Upper lobe of left lung (tissue), 4 donors: ENCODE measurements at regions not wholly inside any gene's neighbourhood (a gene's known extent, or its start where the extent isn't known, plus 50 kb on each side); places are given as distances from the start of the nearest gene placed in this dataset.

Experiments
- POLR2A ChIP-seq, 4 donors: fragments of 450-650 bp; IDR thresholded peaks; one replicate each; pipeline ENCODE4 v1.5.1; 2016 to 2017; ENCODE audit warnings: antibody characterized with exemption in 4 of 4, mild to moderate bottlenecking in 2 of 4
- POLR2AphosphoS5 ChIP-seq, 2 donors: sonication (generic); formaldehyde crosslinking; IDR thresholded peaks; one replicate each; pipeline ENCODE4 v1.5.1; 2017; ENCODE audit warnings: antibody characterized with exemption in 2 of 2
- TF ChIP-seq, protein P1 (sequence below), 6 experiments: fragments of 450-650 bp in 4 of 6; fragments of 200-600 bp in 2 of 6; sonication (generic) in 2 of 6; IDR thresholded peaks; one replicate each; pipeline ENCODE4 v1.5.1; 2016 to 2019; ENCODE audit warnings: antibody characterized with exemption in 6 of 6

DNA sequence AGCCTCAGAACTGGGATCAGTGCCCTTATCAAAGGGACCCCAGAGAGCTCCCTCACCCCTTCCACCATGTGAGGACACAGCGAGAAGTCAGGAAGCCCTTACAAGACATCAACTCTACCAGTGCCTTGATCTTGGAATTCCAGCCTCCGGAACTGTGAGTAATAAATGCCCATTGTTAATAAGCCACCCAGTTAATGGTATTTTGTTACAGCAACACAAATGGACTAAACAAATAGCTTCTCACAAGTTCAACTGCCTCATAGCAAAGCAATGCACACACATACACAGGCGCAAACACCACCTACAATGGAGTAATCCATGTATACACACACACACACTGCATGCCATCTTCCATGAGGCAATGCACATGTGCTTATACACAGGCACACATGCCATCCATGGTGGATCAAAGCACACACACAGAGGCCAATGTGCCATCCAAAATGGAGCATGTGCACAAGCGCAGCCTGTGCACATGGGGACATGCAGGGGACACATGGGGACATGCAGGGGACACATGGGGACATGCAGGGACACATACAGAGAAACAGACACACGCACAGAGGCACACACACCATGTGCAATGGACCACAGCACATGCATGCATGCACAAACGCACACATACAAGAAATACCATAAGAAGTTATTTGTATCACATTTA is 137.6 kb upstream of the TBL1X start:
- TF ChIP-seq POLR2A (IDR thresholded peaks at IDR 0.05), result no peak
- TF ChIP-seq, protein P1, sequence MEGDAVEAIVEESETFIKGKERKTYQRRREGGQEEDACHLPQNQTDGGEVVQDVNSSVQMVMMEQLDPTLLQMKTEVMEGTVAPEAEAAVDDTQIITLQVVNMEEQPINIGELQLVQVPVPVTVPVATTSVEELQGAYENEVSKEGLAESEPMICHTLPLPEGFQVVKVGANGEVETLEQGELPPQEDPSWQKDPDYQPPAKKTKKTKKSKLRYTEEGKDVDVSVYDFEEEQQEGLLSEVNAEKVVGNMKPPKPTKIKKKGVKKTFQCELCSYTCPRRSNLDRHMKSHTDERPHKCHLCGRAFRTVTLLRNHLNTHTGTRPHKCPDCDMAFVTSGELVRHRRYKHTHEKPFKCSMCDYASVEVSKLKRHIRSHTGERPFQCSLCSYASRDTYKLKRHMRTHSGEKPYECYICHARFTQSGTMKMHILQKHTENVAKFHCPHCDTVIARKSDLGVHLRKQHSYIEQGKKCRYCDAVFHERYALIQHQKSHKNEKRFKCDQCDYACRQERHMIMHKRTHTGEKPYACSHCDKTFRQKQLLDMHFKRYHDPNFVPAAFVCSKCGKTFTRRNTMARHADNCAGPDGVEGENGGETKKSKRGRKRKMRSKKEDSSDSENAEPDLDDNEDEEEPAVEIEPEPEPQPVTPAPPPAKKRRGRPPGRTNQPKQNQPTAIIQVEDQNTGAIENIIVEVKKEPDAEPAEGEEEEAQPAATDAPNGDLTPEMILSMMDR (IDR thresholded peaks at IDR 0.05), result no peak
- TF ChIP-seq POLR2AphosphoS5 (IDR thresholded peaks at IDR 0.05), result no peak
